IPS-NIHi7 (cell line): ENCODE measurements at regions not wholly inside any gene's neighbourhood (a gene's known extent, or its start where the extent isn't known, plus 50 kb on each side); places are given as distances from the start of the nearest gene placed in this dataset.
"Not testable (repeated sequence)": the region's sequence is repeated elsewhere in the genome, so short reads cannot be mapped to it uniquely, and the experiment has no call there.

Source experiments
- DNase-seq: peaks from one replicate; pipeline ENCODE4 v3.0.0; 2012; ENCODE audit warnings: mixed read lengths; ENCODE audit errors: extremely low spot score

- DNase-seq = peak; percentile 22
These were observed 156.3 kb downstream of the KBTBD8 start for GRCh38 chr3:67154429-67154828.

- no peak for DNase-seq
These were observed 169.4 kb downstream of the KBTBD8 start for GRCh38 chr3:67167481-67167880.

- no peak for DNase-seq
These were observed 173.7 kb downstream of the KBTBD8 start for GRCh38 chr3:67171841-67172240.

GRCh38 chr3:67173130-67173529, 175.0 kb downstream of the KBTBD8 start:
- not testable (repeated sequence) for DNase-seq

GRCh38 chr3:67176396-67176795, 178.3 kb downstream of the KBTBD8 start:
- no peak for DNase-seq

- no peak for DNase-seq
These were observed 194.4 kb downstream of the KBTBD8 start for GRCh38 chr3:67192466-67192865.

- DNase-seq = no peak
These were observed 198.6 kb downstream of the KBTBD8 start for GRCh38 chr3:67196677-67197076.

GRCh38 chr3:67198374-67198773, 200.3 kb downstream of the KBTBD8 start:
- DNase-seq = peak; percentile 22

- no peak for DNase-seq
These were observed 202.5 kb downstream of the KBTBD8 start for GRCh38 chr3:67200618-67201017.

- no peak for DNase-seq
These were observed 202.9 kb downstream of the KBTBD8 start for GRCh38 chr3:67201026-67201425.

- no peak for DNase-seq
These were observed 203.9 kb downstream of the KBTBD8 start for GRCh38 chr3:67202053-67202452.

GRCh38 chr3:67204951-67205350, 206.8 kb downstream of the KBTBD8 start:
- no peak for DNase-seq

- DNase-seq = no peak
These were observed 217.6 kb downstream of the KBTBD8 start for GRCh38 chr3:67215690-67216089.

GRCh38 chr3:67227030-67227429, 228.9 kb downstream of the KBTBD8 start:
- DNase-seq = no peak

GRCh38 chr3:67228136-67228535, 230.0 kb downstream of the KBTBD8 start:
- DNase-seq = no peak

GRCh38 chr3:67232642-67233041, 234.5 kb downstream of the KBTBD8 start:
- DNase-seq = no peak

GRCh38 chr3:67239353-67239752, 241.2 kb downstream of the KBTBD8 start:
- DNase-seq = no peak

GRCh38 chr3:67241084-67241483, 243.0 kb downstream of the KBTBD8 start:
- DNase-seq = peak; percentile 16

- DNase-seq = no peak
These were observed 246.0 kb downstream of the KBTBD8 start for GRCh38 chr3:67244130-67244529.

GRCh38 chr3:67245545-67245944, 247.4 kb downstream of the KBTBD8 start:
- no peak for DNase-seq

GRCh38 chr3:67248726-67249125, 250.6 kb downstream of the KBTBD8 start:
- no peak for DNase-seq

- not testable (repeated sequence) for DNase-seq
These were observed 254.8 kb downstream of the KBTBD8 start for GRCh38 chr3:67252906-67253305.

- DNase-seq = no peak
These were observed 280.0 kb downstream of the KBTBD8 start for GRCh38 chr3:67278015-67278618.

- no peak for DNase-seq
These were observed 288.5 kb downstream of the KBTBD8 start for GRCh38 chr3:67286586-67286985.
